ENCODE measurements at regions not wholly inside any gene's neighbourhood (a gene's known extent, or its start where the extent isn't known, plus 50 kb on each side); places are given as distances from the start of the nearest gene placed in this dataset.

- TF ChIP-seq POLR2AphosphoS5 (IDR thresholded peaks at IDR 0.05) (no peak), POLR2A (IDR thresholded peaks at IDR 0.05) (no peak)
Measured at GRCh38 chr4:182062458-182062857, 180.7 kb upstream of the TENM3 start.
